ENCODE measurements at regions not wholly inside any gene's neighbourhood (a gene's known extent, or its start where the extent isn't known, plus 50 kb on each side); places are given as distances from the start of the nearest gene placed in this dataset.

GRCh38 chr10:30535677-30536076 is 93.9 kb downstream of the LYZL2 start:
- TF ChIP-seq EZH2 (IDR thresholded peaks at IDR 0.05; ENCODE audit: insufficient read depth, poor library complexity, severe bottlenecking) (no peak), EZH2phosphoT487 (IDR thresholded peaks at IDR 0.05; ENCODE audit: insufficient read depth, low read depth) (no peak)

All from GM23248 (cell line).